NOMO-1 treated with dmso at 0.1 percent for 144 hours (cell line): ENCODE measurements at regions not wholly inside any gene's neighbourhood (a gene's known extent, or its start where the extent isn't known, plus 50 kb on each side); places are given as distances from the start of the nearest gene placed in this dataset.
"Not testable (repeated sequence)": the region's sequence is repeated elsewhere in the genome, so short reads cannot be mapped to it uniquely, and the experiment has no call there.

ENCODE experiments used
- DNase-seq: peaks from one replicate; lab custom pipeline; 2025; ENCODE audit not compliant: unreplicated experiment; lab: John Stamatoyannopoulos, UW

DNA sequence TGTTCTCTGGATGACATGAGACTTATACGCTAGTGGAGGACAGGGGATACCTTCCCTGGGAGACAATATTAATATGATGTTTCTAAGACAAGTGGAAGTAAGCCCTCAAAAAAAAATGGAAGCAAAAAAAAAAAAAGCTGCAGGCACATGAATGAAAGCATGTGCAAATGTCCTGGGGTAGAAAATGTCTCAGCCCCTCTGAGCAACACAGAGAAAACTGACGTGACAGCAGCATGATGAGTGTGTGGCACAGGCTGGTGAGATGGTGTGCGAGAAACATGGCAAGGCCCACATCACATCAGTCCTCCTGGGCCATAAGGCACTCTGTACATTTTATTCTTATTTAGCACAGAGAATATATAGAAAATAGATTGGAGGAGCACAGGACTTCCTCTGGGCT, 254.7 kb upstream of the PFKP start:
- DNase-seq: no peak

DNA sequence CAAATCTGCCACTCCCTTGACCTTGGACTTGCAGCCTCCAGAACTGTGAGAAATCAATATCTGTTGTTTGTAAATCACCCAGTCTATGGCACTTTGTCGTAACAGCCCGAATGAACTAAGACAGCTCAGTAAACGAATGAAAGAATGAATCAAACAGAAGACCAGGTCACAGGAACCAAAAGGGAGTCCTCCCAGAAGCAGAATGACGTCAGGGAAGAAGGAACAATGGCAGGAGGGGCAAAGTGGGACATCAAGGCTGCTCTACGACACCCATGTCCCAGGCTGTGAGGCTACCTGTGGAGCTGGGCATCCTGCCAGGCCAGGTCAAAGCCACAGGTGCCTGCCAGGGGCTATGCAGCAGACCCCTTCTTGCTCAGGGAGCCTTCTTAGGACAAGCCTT, 267.2 kb upstream of the PFKP start:
- DNase-seq: no peak

DNA sequence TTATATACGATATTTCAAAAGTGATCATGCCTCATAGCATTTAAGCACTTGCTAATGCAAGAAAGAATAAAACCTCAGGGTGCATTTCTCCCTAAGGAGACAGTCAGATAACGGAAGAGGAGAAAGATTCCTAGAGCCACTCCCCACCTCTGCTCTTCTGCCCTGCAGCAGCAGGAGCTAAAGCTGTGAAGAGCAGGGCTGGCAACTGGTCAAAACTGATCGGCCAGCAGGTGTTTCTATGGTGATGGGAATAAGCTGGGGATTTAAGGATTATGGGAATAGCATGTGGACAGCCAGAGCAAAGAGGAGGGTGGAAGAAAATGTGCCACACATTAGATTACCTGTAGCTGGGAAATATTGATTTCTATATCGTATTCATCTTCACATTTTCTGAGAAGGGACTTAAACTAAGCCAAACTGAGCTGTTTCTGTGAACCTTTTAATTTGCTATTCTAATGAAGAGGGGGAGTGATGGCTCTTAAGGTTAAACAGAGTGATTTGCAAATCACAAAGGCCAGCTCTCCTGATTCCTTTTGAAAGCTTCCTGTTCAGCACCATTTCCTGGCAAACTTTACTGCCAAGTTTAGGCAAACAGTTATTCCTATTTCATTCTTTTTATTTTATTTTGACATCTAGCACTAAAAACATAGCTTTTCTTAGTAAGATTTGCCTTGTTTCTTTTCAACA, 268.9 kb upstream of the PFKP start:
- no peak for DNase-seq

- DNase-seq: no peak
Observed at GRCh38 chr10:2791774-2792443, 275.4 kb upstream of the PFKP start.

- DNase-seq: no peak
Observed at GRCh38 chr10:2790396-2791188, 276.8 kb upstream of the PFKP start.

GRCh38 chr10:2786251-2786650, 281.1 kb upstream of the PFKP start:
- DNase-seq: no peak

- DNase-seq: no peak
Observed at GRCh38 chr10:2784766-2785165, 282.6 kb upstream of the PFKP start.

DNA sequence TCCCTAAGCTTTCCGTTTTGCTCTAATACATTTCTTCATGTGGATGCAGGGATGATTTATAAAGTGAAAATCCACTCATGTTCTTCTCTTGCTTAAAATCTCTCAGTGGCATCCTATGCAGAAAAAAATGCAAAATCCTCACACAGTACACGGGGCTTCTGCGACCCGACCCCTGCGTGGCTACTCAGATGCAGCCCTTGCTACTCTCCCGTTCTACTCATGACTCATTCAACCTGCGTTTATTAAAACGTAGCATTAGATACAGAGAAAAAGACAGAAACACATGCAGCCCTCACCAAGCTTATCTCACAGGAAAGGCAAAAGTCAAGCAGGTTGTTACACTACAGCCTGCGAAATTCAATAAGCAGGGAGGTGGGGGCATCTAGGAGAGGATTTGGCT, 284.4 kb upstream of the PFKP start:
- no peak for DNase-seq

GRCh38 chr10:2782265-2782664, 285.1 kb upstream of the PFKP start:
- peak; percentile 51 for DNase-seq

- no peak for DNase-seq
Observed at GRCh38 chr10:2777666-2778355, 289.5 kb upstream of the PFKP start.

GRCh38 chr10:2772816-2773631, 294.3 kb upstream of the PFKP start:
- no peak for DNase-seq

DNA sequence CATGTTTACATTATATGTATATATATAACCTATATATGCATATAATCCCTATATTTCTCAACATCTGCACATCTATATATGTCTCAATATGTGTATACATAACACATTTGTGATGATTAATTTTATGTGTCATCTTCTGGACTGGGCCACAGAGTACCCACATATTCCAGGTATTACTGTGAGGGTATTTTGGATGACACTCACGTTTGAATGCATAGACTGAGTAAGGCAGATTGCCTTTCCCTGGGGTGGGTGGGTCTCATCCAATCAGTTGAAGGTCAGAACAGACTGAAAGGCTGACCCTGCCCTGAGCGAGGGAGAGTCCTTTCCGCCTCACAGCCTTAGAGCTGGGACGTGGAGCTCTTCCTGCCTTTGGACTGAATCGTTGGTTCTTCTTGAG, 295.2 kb upstream of the PFKP start:
- DNase-seq: no peak

DNA sequence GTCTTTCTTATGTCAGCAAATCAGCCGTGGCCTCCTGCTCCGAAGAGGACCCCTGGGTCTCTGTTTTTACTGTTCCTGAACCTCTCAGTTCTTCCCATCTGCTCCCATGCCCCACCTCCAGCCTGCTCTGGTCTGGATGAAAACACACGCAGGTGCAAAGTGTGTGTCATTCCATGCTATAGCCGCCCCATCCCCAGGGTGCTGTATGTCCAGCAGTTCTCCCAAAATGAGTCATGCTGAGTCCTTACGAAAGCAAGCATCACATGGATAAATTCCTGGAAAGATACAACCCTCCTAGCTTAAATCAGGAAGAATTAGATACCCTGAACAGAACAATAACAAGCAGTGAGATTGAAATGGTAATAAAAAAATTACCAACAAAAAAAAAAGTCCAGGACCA, 300.1 kb upstream of the PFKP start:
- DNase-seq: not testable (repeated sequence)

DNA sequence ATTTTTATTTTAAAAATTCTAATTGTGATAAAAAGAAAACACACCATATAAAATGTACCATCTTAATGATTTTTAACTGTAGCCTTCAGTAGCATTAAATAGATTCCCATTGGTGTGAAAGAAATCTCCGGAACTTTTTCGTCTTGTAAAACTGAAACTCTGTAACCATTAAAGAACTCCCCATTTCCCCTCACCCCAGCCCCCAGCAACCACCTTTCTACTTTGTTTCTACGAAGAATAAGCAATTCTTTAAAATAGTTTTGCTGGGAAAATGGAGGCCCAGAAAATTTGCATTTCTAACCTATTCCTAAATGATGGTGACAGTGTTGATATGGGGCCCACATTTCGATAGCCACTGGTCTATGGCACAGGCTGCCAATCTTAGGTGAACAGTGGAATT, 305.4 kb upstream of the PFKP start:
- no peak for DNase-seq

GRCh38 chr10:2761311-2761710, 306.0 kb upstream of the PFKP start:
- DNase-seq: no peak

GRCh38 chr10:2760736-2761135, 306.6 kb upstream of the PFKP start:
- no peak for DNase-seq

DNA sequence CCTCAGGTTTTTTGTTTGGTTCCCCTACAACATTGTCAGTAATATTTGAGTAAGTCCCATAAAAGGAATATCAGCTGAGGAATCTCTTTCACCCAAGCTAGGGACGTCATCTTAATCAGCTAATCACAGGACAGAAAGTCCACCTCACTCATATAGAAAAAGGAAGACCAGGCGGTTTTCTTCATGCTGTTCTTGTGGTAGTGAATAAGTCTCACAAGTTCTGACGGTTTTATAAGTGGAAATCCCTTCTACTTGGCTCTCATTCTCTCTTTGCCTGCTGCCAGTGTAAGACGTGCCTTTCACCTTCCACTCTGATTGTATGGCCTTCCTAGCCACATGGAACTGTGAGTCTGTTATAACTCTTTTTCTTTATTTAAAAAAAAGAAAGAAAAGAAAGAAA, 308.1 kb upstream of the PFKP start:
- no peak for DNase-seq

DNA sequence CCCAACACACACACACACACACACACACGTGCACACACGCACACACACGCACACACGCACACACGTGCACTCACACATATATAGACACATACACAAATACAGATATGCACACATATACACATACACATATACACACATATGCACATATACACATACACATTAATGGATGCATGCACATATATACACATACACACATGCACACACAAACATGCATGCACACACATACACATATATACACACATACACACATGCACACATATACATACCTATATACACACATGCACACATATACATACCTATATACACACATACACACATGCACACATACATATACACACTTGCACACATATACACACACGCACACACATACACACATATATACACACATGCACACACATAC, 312.4 kb upstream of the PFKP start:
- DNase-seq: no peak

GRCh38 chr10:2748287-2748686, 319.1 kb upstream of the PFKP start:
- no peak for DNase-seq

- DNase-seq: no peak
Observed at GRCh38 chr10:2746638-2747037, 320.7 kb upstream of the PFKP start.

GRCh38 chr10:2745666-2746065, 321.7 kb upstream of the PFKP start:
- DNase-seq: no peak
